CD14-positive monocyte (primary cell): ENCODE measurements at regions not wholly inside any gene's neighbourhood (a gene's known extent, or its start where the extent isn't known, plus 50 kb on each side); places are given as distances from the start of the nearest gene placed in this dataset.

Source experiments
- DNase-seq, 3 donors: peaks; one replicate each; pipeline ENCODE4 v3.0.0-alpha.2; 2011 to 2022
- H2AFZ ChIP-seq: 2 replicates; pipeline ENCODE4 v1.6.0; 2012; ENCODE audit warnings: mild to moderate bottlenecking, low read depth, low read length, inconsistent platforms; ENCODE audit not compliant: insufficient read depth, poor library complexity, severe bottlenecking
- H3K27ac ChIP-seq, 2 donors: 1 replicate in 1 of 2; 2 replicates in 1 of 2; pipeline ENCODE4 v1.5.1; 2012 to 2013; ENCODE audit warnings: low read length in 2 of 2, control low read depth in 1 of 2, inconsistent platforms in 1 of 2, low read depth in 1 of 2, mild to moderate bottlenecking in 1 of 2
- H3K27me3 ChIP-seq, 2 donors: one replicate each; pipeline versions ENCODE4 v1.6.0 to v1.6.1; 2011 to 2013; ENCODE audit warnings: low read length in 2 of 2; ENCODE audit not compliant: control insufficient read depth in 2 of 2, insufficient read depth in 2 of 2
- H3K36me3 ChIP-seq, 2 donors: replicated peaks in 1 of 2; 1 replicate in 1 of 2; 2 replicates in 1 of 2; pipeline versions ENCODE4 v1.5.1 to v1.6.1; 2012 to 2013; ENCODE audit warnings: low read length in 2 of 2, control low read depth in 1 of 2, inconsistent platforms in 1 of 2, mild to moderate bottlenecking in 1 of 2; ENCODE audit not compliant: insufficient read depth in 2 of 2, control insufficient read depth in 1 of 2
- H3K4me1 ChIP-seq, 2 donors: 1 replicate in 1 of 2; 2 replicates in 1 of 2; pipeline versions ENCODE4 v1.5.1 to v1.6.1; 2012 to 2013; ENCODE audit warnings: low read length in 2 of 2, control low read depth in 1 of 2, inconsistent platforms in 1 of 2, mild to moderate bottlenecking in 1 of 2, moderate library complexity in 1 of 2; ENCODE audit not compliant: insufficient read depth in 2 of 2, control insufficient read depth in 1 of 2
- H3K4me2 ChIP-seq: replicated peaks from 2 replicates; pipeline ENCODE3; 2012; ENCODE audit warnings: low read length, moderate library complexity, mild to moderate bottlenecking; ENCODE audit not compliant: poor library complexity, severe bottlenecking; ENCODE audit errors: extremely low read depth
- H3K4me3 ChIP-seq, 3 experiments: fragments of 200-600 bp in 1 of 3; sonication (generic) in 1 of 3; replicated peaks in 1 of 3; 1 replicate in 2 of 3; 2 replicates in 1 of 3; pipeline ENCODE4 v1.5.1; 2011 to 2013; ENCODE audit warnings: low read length in 3 of 3, mild to moderate bottlenecking in 3 of 3, control low read depth in 2 of 3, low read depth in 2 of 3, inconsistent platforms in 1 of 3, moderate library complexity in 1 of 3
- H3K79me2 ChIP-seq: 2 replicates; pipeline ENCODE4 v1.6.0; 2012; ENCODE audit warnings: mild to moderate bottlenecking, control low read depth, inconsistent platforms, low read length, moderate library complexity; ENCODE audit not compliant: insufficient read depth
- H3K9ac ChIP-seq: 2 replicates; pipeline ENCODE4 v1.6.0; 2017; ENCODE audit warnings: low read length, mild to moderate bottlenecking; ENCODE audit not compliant: insufficient read depth, poor library complexity, severe bottlenecking
- H3K9me3 ChIP-seq, 2 donors: replicated peaks in 1 of 2; 1 replicate in 1 of 2; 2 replicates in 1 of 2; pipeline versions ENCODE4 v1.5.1 to v1.6.1; 2012 to 2013; ENCODE audit warnings: low read length in 2 of 2, control low read depth in 1 of 2; ENCODE audit not compliant: control insufficient read depth in 1 of 2, insufficient read depth in 1 of 2
- H4K20me1 ChIP-seq: 2 replicates; pipeline ENCODE4 v1.6.0; 2012; ENCODE audit warnings: mild to moderate bottlenecking, low read length, control low read depth, moderate library complexity; ENCODE audit not compliant: insufficient read depth
- H3K27ac Mint-ChIP-seq, 7 donors: one replicate each; pipeline ENCODE4 v1.8.0; 2020; ENCODE audit warnings: mild to moderate bottlenecking in 7 of 7, mixed read lengths in 7 of 7, moderate library complexity in 6 of 7, inconsistent platforms in 2 of 7
- H3K27me3 Mint-ChIP-seq, 3 donors: one replicate each; pipeline ENCODE4 v1.8.0; 2021 to 2022; ENCODE audit warnings: low read depth in 3 of 3, mild to moderate bottlenecking in 3 of 3, mixed read lengths in 3 of 3, moderate library complexity in 3 of 3, inconsistent platforms in 1 of 3
- H3K36me3 Mint-ChIP-seq, 2 donors: one replicate each; pipeline ENCODE4 v1.8.0; 2020; ENCODE audit warnings: mixed read lengths in 2 of 2, inconsistent platforms in 1 of 2, mild to moderate bottlenecking in 1 of 2
- H3K4me1 Mint-ChIP-seq: one replicate; pipeline ENCODE4 v1.8.0; 2020; ENCODE audit warnings: mild to moderate bottlenecking, mixed read lengths
- H3K4me3 Mint-ChIP-seq, 2 donors: one replicate each; pipeline ENCODE4 v1.8.0; 2020; ENCODE audit warnings: mild to moderate bottlenecking in 2 of 2, mixed read lengths in 2 of 2, moderate library complexity in 1 of 2
- H3K9me3 Mint-ChIP-seq, 7 donors: one replicate each; pipeline ENCODE4 v1.8.0; 2020 to 2022; ENCODE audit warnings: mixed read lengths in 7 of 7, mild to moderate bottlenecking in 6 of 7, moderate library complexity in 6 of 7, inconsistent platforms in 2 of 7
- CTCF ChIP-seq: fragments of 200-600 bp; IDR thresholded peaks from one replicate; pipeline ENCODE4 v1.8.0; 2022; ENCODE audit warnings: antibody characterized with exemption, mild to moderate bottlenecking
- WGBS: methylation state at CpG from one replicate; pipeline ENCODE4 v1.1.5; 2013; ENCODE audit warnings: missing lambda C conversion rate; ENCODE audit not compliant: insufficient coverage; 5-methylcytosine and 5-hydroxymethylcytosine counted together
- intact Hi-C, 2 donors: fragments of 100-400 bp; cut with micrococcal nuclease; formaldehyde crosslinking; loops; one replicate each; pipeline versions ENCODE4 v1.15.0 to v1.15.1; 2023

GRCh38 chr3:132187746-132188145 is 129.5 kb upstream of the ACP3 start:
- H3K4me2 ChIP-seq: no peak overlapping the region
- no peak overlapping the region for H3K27ac ChIP-seq
- H3K79me2 ChIP-seq: no peaks in the 10 kb centered on the region
- H3K4me1 ChIP-seq: no peaks in the 10 kb centered on the region
- H3K27ac Mint-ChIP-seq: no peak overlapping the region
- H3K27me3 Mint-ChIP-seq: peaks cover 4 to 10% (median 5%) of the 10 kb centered on the region in 3 donors
- 80% methylated on average over 1 of the region's 2 CpGs for WGBS
- TF ChIP-seq CTCF: no peak
- intact Hi-C loops: no loop called here
- no peaks in the 10 kb centered on the region for H3K9me3 ChIP-seq
- no peak for DNase-seq
- no peaks in the 10 kb centered on the region for H3K36me3 ChIP-seq
- no peaks in the 10 kb centered on the region for H3K36me3 Mint-ChIP-seq
- H4K20me1 ChIP-seq: no peaks in the 10 kb centered on the region
- H2AFZ ChIP-seq: no peak overlapping the region
- no peak overlapping the region for H3K9ac ChIP-seq
- no peak overlapping the region for H3K4me3 Mint-ChIP-seq
- no peak overlapping the region for H3K4me3 ChIP-seq
- no peaks in the 10 kb centered on the region for H3K4me1 Mint-ChIP-seq
- H3K9me3 Mint-ChIP-seq: no peaks in the 10 kb centered on the region
- peaks cover 0 to 4% of the 10 kb centered on the region in 2 donors for H3K27me3 ChIP-seq

- H3K9me3 ChIP-seq: no peaks in the 10 kb centered on the region
- no CpG with 5 or more reads among the region's 3 CpGs for WGBS
- Mint-ChIP-seq H3K36me3 (no peaks in the 10 kb centered on the region), H3K9me3 (no peaks in the 10 kb centered on the region), H3K4me1 (no peaks in the 10 kb centered on the region), H3K27ac (no peak overlapping the region), H3K4me3 (no peak overlapping the region), H3K27me3 (peaks cover 2 to 10% (median 4%) of the 10 kb centered on the region in 3 donors)
- H3K9ac ChIP-seq: no peak overlapping the region
- H3K4me1 ChIP-seq: no peaks in the 10 kb centered on the region
- no peak for TF ChIP-seq CTCF
- no peak overlapping the region for H2AFZ ChIP-seq
- H4K20me1 ChIP-seq: no peaks in the 10 kb centered on the region
- peaks cover 0 to 4% of the 10 kb centered on the region in 2 donors for H3K27me3 ChIP-seq
- no peak overlapping the region for H3K4me3 ChIP-seq
- intact Hi-C loops: no loop called here
- H3K27ac ChIP-seq: no peak overlapping the region
- H3K36me3 ChIP-seq: no peaks in the 10 kb centered on the region
- no peak for DNase-seq
- no peak overlapping the region for H3K4me2 ChIP-seq
- no peaks in the 10 kb centered on the region for H3K79me2 ChIP-seq
Measured at GRCh38 chr3:132189601-132190000, 127.6 kb upstream of the ACP3 start.
